ENCODE measurements at regions not wholly inside any gene's neighbourhood (a gene's known extent, or its start where the extent isn't known, plus 50 kb on each side); places are given as distances from the start of the nearest gene placed in this dataset.

DNA sequence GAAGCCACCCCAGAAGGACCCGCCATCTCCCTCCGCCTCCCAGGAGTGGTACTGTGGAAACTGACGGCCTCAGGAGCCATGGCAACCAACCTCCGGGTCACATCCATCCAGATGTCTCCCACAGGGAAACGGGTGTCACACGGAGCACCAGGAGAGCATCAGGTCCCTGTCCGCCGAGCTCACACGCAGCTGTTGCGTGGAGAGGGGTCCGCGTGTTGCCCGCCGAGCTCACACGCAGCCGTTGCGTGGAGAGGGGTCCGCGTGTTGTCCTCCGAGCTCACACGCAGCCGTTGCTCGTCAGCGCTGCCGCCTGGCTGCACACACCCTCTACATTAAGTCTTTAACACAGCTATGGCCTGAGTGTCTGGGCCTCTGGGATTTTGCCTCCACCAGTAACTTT lies 311.1 kb upstream of the SHH start:
- no peak for DNase-seq (ENCODE audit: low spot score)

DNA sequence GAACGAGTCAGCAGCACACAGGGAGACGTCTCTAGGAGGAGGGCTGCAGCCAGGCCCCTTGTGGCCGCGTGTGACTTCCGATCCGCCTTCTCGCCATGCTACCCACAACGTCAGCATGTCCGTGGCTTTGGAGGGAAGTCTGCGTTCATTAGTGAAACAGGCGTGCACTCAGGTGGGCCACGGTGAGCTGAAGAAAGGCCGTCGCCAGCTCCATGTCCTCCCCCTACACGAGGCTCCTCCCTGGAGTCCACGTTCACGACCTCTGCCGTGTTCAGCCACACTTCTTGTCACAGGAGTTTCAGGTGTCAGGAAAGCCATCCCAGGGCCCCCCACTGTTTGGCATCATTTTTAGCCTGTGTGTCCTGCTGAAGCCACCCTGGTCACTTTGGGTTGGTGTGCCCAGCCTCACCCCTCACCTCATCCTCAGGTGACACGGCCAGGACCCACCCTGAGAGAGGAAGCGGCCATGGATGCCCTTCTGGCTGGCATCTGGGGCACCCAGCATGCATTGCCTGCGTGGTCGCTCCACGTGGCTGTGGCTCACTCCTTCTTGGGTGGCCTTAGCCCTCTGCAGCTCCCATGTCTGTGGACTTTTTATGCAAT lies 310.6 kb upstream of the SHH start:
- no peak for DNase-seq (ENCODE audit: low spot score)

- no peak for DNase-seq (ENCODE audit: low spot score)
Measured at GRCh38 chr7:156121956-156122355, 309.7 kb upstream of the SHH start.

DNA sequence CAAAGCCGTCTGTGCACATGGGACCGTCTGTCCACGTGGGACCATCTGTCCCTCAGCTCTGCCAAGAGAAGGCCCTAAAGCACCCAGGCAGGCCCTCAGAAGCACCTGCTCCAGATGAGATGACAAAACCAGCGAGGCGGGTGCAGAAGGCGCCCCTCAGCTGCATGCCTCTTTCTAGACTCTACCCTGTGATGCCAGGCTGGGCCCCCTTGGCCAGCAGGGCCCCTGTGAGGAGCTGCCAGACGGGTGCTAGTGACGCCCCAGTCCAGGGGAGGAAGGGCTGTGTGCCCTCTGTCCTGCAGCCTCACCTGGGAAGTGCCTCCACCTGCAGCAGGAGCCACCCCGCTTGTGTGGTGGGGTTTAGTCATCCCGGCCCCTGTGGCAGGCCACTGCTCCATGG lies 309.2 kb upstream of the SHH start:
- DNase-seq (ENCODE audit: low spot score), result no peak

DNA sequence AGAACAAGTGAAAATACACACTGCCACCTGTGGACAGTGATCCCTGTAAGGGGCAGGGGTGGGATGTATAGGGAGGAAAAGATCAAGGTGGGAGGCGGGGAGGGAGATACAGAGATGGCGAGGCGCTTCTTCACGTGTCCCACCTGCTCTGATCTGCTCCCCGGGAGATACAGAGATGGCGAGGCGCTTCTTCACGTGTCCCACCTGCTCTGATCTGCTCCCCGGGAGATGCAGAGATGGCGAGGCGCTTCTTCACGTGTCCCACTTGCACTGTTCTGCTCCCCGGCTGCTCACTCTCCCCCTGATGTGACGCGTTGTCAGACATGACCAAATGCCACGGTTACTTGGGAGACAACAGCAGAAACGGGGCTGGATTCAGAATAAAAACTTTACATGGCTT lies 308.3 kb upstream of the SHH start:
- DNase-seq (ENCODE audit: low spot score), result no peak

DNA sequence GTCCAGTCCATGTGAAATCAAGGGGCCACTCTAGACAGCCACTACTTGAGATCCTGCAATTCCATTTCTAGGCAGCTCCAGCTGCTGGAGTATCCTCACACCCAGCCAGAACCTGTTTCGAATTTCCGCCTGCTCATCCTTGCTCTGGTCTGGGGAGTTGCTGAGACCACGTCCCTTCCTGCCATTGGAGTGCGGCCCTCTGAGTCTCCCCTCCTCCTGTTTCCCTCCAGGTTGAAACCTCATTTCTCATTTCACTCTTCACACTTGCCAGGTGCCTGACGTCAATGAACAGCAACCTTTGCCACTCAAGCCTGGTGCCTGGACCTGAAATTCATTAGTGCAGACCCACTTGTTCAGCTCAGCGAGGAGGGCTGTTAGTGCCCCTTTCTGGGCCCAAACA lies 307.5 kb upstream of the SHH start:
- DNase-seq (ENCODE audit: low spot score), result no peak

- no peak for DNase-seq (ENCODE audit: low spot score)
Measured at GRCh38 chr7:156118248-156118645, 306.0 kb upstream of the SHH start.

- peak; percentile 12 for DNase-seq (ENCODE audit: low spot score)
Measured at GRCh38 chr7:156117542-156118247, 305.4 kb upstream of the SHH start.

DNA sequence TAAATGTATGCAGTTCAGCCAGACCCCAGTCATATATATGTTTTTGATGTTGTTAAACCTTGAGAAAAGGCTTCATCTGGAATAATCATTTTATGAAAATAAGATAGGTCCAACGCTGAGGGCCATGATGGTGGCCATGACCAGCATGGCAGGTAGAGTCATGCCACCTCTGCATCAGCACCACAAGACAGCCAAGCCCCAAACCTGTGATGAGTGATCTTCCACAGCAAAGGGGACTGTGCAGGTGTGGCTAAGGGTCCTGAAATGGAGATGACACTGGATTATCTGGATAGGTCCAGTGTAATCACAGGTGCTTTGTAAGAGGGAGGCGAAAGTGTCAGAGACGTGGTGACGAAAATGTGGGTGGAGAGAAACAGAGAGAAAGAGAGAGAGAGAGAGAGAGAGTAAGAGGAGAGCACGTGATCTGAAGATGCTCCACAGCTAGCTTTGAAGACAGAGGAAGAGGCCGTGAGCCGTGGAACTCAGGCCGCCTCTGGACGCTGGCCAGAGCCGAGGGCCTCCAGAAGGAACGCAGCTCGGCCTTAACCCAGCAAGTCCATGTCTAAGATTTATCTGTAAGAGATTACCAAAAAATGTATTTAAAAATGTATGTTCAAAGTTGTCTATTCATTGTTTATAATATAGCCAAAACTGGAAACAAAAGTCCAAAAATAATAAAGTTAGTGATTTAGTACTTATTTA lies 304.4 kb upstream of the SHH start:
- DNase-seq (ENCODE audit: low spot score), result no peak

GRCh38 chr7:156115582-156115981 lies 303.3 kb upstream of the SHH start:
- no peak for DNase-seq (ENCODE audit: low spot score)

GRCh38 chr7:156113731-156114130 lies 301.5 kb upstream of the SHH start:
- DNase-seq (ENCODE audit: low spot score), result no peak

- no peak for DNase-seq (ENCODE audit: low spot score)
Measured at GRCh38 chr7:156109988-156110387, 297.7 kb upstream of the SHH start.

- DNase-seq (ENCODE audit: low spot score), result no peak
Measured at GRCh38 chr7:156109076-156109475, 296.8 kb upstream of the SHH start.

GRCh38 chr7:156107957-156108356 lies 295.7 kb upstream of the SHH start:
- DNase-seq (ENCODE audit: low spot score), result no peak

GRCh38 chr7:156106107-156106426 lies 293.8 kb upstream of the SHH start:
- no peak for DNase-seq (ENCODE audit: low spot score)

DNA sequence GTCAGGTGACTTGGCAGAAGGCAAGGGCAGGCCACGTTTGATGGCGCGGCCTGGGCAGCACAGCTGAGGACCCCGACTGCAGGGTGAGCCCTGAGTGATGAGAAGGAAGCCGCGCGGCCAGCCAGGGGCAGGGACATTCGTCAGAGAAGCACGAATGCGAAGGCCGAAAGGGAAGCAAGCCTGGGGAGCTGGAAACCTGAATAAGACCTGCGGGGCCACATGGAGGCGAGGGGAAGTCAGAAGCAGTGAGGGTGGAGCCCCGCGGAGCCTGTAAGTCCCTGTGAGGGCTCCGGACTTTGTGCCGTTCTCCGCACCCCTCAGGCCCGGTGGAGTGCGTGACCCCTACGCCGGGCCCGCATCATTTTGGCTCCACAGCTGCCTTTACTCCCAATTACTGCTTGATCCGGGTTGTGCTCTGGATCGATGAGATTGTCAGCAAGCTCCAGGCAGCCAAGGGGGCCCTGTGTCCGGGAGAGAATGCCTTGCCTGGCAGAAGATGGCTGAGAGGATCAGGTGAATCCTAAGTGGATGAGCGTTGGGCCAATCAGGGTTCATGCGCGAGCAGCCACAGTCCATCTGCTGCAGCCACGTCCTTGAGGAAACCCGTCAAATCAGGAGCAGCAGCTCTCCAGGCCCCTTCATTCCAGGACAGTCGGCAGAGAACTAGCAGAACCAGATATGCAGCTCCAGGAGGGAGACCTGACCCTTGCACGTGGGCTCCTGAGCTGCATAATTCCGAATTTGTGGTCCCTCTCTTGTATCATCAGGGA lies 293.3 kb upstream of the SHH start:
- no peak for DNase-seq (ENCODE audit: low spot score)

DNA sequence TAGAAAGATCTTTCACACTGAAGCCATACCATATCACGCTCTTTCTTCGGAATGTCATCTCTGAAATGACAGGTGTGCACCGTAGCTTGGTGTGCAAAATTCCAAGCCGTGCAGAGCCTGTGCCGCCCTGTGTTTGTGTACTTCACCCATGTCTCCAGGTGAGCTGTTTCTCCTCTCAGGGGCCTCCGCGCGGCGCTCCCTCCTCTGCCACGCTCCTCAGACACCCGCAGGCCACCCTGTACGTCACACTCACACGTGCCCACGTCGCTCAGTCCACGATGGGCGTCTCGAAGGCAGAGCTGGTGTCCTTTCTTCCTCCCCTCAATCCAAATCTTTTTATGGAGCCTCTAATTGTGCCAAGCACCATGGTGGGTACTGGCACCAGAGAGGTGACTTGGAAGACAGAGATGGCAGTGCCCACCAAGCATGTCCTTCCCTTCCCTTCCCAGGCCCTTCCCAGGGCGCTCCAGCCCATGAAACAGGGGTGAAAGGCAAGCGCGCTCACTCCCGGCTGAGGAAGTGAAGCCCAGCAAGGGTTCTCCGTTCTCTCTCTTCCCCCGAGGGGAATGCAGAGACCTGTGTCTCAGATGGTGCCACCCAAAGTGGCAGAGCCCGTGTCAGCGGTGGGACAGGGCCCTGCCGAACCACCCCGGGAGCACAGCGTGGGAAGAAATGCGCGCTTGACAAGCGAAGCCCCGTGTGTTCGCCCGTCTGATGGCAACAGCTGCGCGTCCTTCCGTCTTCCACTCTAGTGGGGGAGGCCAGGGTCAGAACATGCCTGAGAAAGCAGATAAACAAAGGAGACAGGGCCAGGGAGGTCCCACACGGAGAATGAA lies 292.5 kb upstream of the SHH start:
- DNase-seq (ENCODE audit: low spot score), result no peak

DNA sequence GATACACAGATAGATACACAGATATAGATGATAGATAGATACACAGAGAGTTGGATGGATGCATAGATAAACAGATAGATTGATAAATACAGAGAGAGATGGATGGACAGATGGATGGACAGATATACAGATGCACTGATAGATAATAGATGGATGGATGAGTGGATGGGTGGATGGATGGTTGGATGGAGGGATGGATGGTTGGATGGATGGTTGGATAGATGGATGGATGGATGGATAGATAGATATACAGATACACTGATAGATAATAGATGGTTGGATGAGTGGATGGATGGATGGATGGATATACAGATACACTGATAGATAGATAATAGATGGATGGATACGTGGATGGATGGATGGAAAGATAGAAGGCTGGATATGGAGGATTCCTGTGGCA lies 290.0 kb upstream of the SHH start:
- no peak for DNase-seq (ENCODE audit: low spot score)

DNA sequence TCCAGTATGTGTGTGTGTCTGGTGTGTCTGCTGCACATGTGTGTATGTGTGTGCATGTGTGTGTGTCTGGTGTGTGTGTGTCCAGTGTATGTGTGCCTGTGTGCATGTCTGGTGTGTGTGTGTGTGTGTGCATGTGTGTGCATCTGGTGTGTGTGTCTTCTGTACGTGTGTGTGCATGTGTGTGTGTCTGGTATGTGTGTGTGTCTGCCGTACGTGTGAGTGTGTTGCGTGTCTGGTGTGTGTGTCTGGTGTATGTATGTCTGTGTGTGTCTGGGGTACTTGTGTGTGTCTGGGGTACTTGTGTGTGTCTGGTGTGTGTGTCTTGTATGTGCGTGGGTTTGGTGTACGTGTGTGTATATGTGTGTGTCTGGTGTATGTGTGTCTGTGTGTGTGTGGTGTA lies 289.1 kb upstream of the SHH start:
- no peak for DNase-seq (ENCODE audit: low spot score)

DNA sequence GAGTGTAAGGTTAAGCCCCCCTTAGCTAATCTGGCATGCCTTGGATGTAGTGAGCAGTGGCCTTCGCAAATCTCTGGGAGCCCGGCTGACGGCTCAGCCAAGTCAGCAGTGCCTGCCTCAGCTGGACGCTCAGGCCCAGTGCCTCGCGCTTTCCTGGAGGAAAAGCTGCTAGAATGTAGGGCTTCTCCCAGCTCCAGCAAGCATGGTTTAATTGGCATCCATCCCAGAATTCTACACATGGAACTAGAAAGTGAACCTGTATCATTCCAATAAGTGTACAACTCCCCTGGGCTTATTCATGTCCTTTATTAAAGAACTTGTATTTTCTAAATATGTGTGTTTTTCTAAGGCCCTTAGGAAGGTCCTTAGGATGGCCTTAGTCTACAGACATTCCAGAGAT lies 287.8 kb upstream of the SHH start:
- DNase-seq (ENCODE audit: low spot score), result no peak

DNA sequence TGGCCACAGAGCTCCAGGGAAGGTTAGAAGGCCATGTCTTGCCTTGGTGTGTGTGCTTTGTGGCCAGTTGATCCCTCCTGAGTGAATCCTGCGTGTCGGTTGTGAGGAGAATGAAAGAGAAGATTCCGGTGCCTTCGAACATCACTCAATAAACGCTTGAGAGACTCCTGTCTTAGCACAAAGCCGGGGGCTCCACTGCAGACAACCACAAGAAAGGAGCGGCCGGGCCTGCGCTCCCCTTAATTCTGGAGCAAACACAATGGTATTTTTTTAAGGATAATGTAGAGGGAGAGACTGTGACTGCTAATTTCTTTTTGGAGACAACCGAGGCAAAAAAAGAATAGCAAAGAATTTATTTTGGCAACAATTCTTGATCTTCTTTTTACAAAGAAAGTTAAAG lies 286.8 kb upstream of the SHH start:
- DNase-seq (ENCODE audit: low spot score), result no peak

All from kidney capillary endothelial cell (primary cell).